Neuronal stem cell (in vitro differentiated cells): ENCODE measurements at regions not wholly inside any gene's neighbourhood (a gene's known extent, or its start where the extent isn't known, plus 50 kb on each side); places are given as distances from the start of the nearest gene placed in this dataset.

ENCODE experiments used
- DNase-seq: peaks from one replicate; pipeline ENCODE4 v3.0.0-alpha.2; 2013; ENCODE audit warnings: low spot score
- H2AFZ ChIP-seq: one replicate; pipeline ENCODE4 v1.6.1; 2013; ENCODE audit warnings: mild to moderate bottlenecking, low read length, inconsistent platforms
- H2AK5ac ChIP-seq: 2 replicates; pipeline ENCODE4 v1.6.1; 2013; ENCODE audit warnings: low read depth, mild to moderate bottlenecking, inconsistent platforms, low read length, moderate library complexity, mixed read lengths
- H2BK120ac ChIP-seq: 2 replicates; pipeline ENCODE4 v1.6.1; 2013; ENCODE audit warnings: low read depth, mild to moderate bottlenecking, inconsistent platforms, low read length, moderate library complexity, mixed read lengths
- H2BK12ac ChIP-seq: one replicate; pipeline ENCODE4 v1.6.1; 2013; ENCODE audit warnings: low read length, inconsistent platforms
- H2BK15ac ChIP-seq: 2 replicates; pipeline ENCODE4 v1.6.1; 2013; ENCODE audit warnings: mild to moderate bottlenecking, low read length, inconsistent platforms, mixed read lengths
- H2BK5ac ChIP-seq: one replicate; pipeline ENCODE4 v1.6.1; 2013; ENCODE audit warnings: inconsistent platforms, mild to moderate bottlenecking, low read length, moderate library complexity
- H3K14ac ChIP-seq: one replicate; pipeline ENCODE4 v1.6.1; 2013; ENCODE audit warnings: low read length, inconsistent platforms
- H3K18ac ChIP-seq: 2 replicates; pipeline ENCODE4 v1.6.1; 2013; ENCODE audit warnings: low read length, inconsistent platforms
- H3K23ac ChIP-seq: 2 replicates; pipeline ENCODE4 v1.6.1; 2013; ENCODE audit warnings: low read depth, mild to moderate bottlenecking, mixed read lengths, low read length, inconsistent platforms; ENCODE audit not compliant: poor library complexity
- H3K27ac ChIP-seq: replicated peaks from 3 replicates; pipeline ENCODE4 v1.5.1; 2013; ENCODE audit warnings: low read length, inconsistent platforms
- H3K27me3 ChIP-seq, 3 experiments: 2 replicates each; pipeline ENCODE4 v1.6.1; 2013; ENCODE audit warnings: low read length in 3 of 3, mild to moderate bottlenecking in 2 of 3, inconsistent platforms in 1 of 3, low read depth in 1 of 3, mixed read lengths in 1 of 3, moderate library complexity in 1 of 3; ENCODE audit not compliant: control insufficient read depth in 3 of 3, insufficient read depth in 3 of 3
- H3K36me3 ChIP-seq, 2 donors: replicated peaks in 1 of 2; 2 replicates each; pipeline ENCODE4 v1.6.1; 2013; ENCODE audit warnings: low read length in 2 of 2; ENCODE audit not compliant: control insufficient read depth in 2 of 2, insufficient read depth in 2 of 2
- H3K4ac ChIP-seq: 2 replicates; pipeline ENCODE4 v1.6.1; 2013; ENCODE audit warnings: inconsistent platforms, mild to moderate bottlenecking, low read length, moderate library complexity
- H3K4me1 ChIP-seq, 2 donors: 1 replicate in 1 of 2; 2 replicates in 1 of 2; pipeline ENCODE4 v1.6.1; 2013; ENCODE audit warnings: low read length in 2 of 2, low read depth in 1 of 2; ENCODE audit not compliant: control insufficient read depth in 2 of 2, insufficient read depth in 1 of 2
- H3K4me2 ChIP-seq: one replicate; pipeline ENCODE4 v1.6.1; 2013; ENCODE audit warnings: mild to moderate bottlenecking, low read length, inconsistent platforms; ENCODE audit not compliant: insufficient read depth, poor library complexity, severe bottlenecking
- H3K4me3 ChIP-seq, 2 donors: 2 replicates each; pipeline ENCODE4 v1.5.1; 2013; ENCODE audit warnings: low read length in 2 of 2, mild to moderate bottlenecking in 2 of 2, inconsistent platforms in 1 of 2, moderate library complexity in 1 of 2
- H3K79me1 ChIP-seq: one replicate; pipeline ENCODE4 v1.6.1; 2013; ENCODE audit warnings: low read depth, mild to moderate bottlenecking, inconsistent platforms, low read length, moderate library complexity
- H3K9ac ChIP-seq: one replicate; pipeline ENCODE4 v1.6.1; 2013; ENCODE audit warnings: mild to moderate bottlenecking, low read depth, low read length, inconsistent platforms; ENCODE audit not compliant: poor library complexity
- H3K9me3 ChIP-seq, 2 donors: replicated peaks in 1 of 2; 2 replicates each; pipeline versions ENCODE3 to v1.6.1; 2013; ENCODE audit warnings: low read length in 2 of 2, mild to moderate bottlenecking in 2 of 2, inconsistent platforms in 1 of 2, low read depth in 1 of 2, mixed read lengths in 1 of 2, moderate library complexity in 1 of 2; ENCODE audit not compliant: control insufficient read depth in 2 of 2, insufficient read depth in 1 of 2
- H4K8ac ChIP-seq: one replicate; pipeline ENCODE4 v1.6.1; 2013; ENCODE audit warnings: low read depth, mild to moderate bottlenecking, inconsistent platforms, low read length, moderate library complexity
- H4K91ac ChIP-seq: one replicate; pipeline ENCODE4 v1.6.1; 2013; ENCODE audit warnings: low read length, low read depth, mild to moderate bottlenecking, inconsistent platforms; ENCODE audit not compliant: poor library complexity
- WGBS, 2 donors: extraction: QIAGEN DNeasy Blood & Tissue Kit; methylation state at CpG; one replicate each; pipeline ENCODE4 v1.1.7; 2013; ENCODE audit warnings: missing lambda C conversion rate in 2 of 2, mixed read lengths in 1 of 2; ENCODE audit not compliant: insufficient read length in 2 of 2, insufficient replicate concordance in 1 of 2; ENCODE audit errors: extremely low coverage in 2 of 2; 5-methylcytosine and 5-hydroxymethylcytosine counted together

GRCh38 chr4:123073650-123074049 lies 151.3 kb upstream of the NUDT6 start:
- Histone ChIP-seq H3K9me3 (no peaks in the 10 kb centered on the region), H3K14ac (no peak overlapping the region), H3K4me3 (no peak overlapping the region), H3K36me3 (peaks cover 2 to 3% of the 10 kb centered on the region in 2 donors), H2BK12ac (no peak overlapping the region), H3K79me1 (no peaks in the 10 kb centered on the region), H3K18ac (no peak overlapping the region), H3K4me1 (no peaks in the 10 kb centered on the region), H2AFZ (no peak overlapping the region), H2BK15ac (no peak overlapping the region), H2BK120ac (no peak overlapping the region), H3K4me2 (no peak overlapping the region), H3K4ac (no peak overlapping the region), H3K27me3 (no peaks in the 10 kb centered on the region), H2BK5ac (no peak overlapping the region), H3K27ac (no peak overlapping the region), H4K91ac (no peak overlapping the region), H3K23ac (no peak overlapping the region), H2AK5ac (no peak overlapping the region), H4K8ac (no peak overlapping the region), H3K9ac (no peak overlapping the region)
- no peak for DNase-seq
- WGBS, 2 donors = no CpG with 5 or more reads among the region's 2 CpGs

- WGBS, 2 donors = no CpG with 5 or more reads among the region's 2 CpGs
- Histone ChIP-seq H3K4me1 (no peaks in the 10 kb centered on the region), H3K36me3 (peaks cover 2 to 11% of the 10 kb centered on the region in 2 donors), H3K4ac (no peak overlapping the region), H4K8ac (no peak overlapping the region), H3K18ac (no peak overlapping the region), H2BK120ac (no peak overlapping the region), H3K27me3 (no peaks in the 10 kb centered on the region), H2AK5ac (no peak overlapping the region), H3K9ac (no peak overlapping the region), H3K27ac (no peak overlapping the region), H2AFZ (no peak overlapping the region), H3K14ac (no peak overlapping the region), H2BK12ac (no peak overlapping the region), H3K4me2 (no peak overlapping the region), H3K4me3 (no peak overlapping the region), H2BK5ac (no peak overlapping the region), H4K91ac (no peak overlapping the region), H2BK15ac (no peak overlapping the region), H3K9me3 (no peaks in the 10 kb centered on the region), H3K79me1 (no peaks in the 10 kb centered on the region), H3K23ac (no peak overlapping the region)
- DNase-seq = no peak
These were observed 154.9 kb upstream of the NUDT6 start for GRCh38 chr4:123077330-123077729.

GRCh38 chr4:123081971-123082370 lies 159.6 kb upstream of the NUDT6 start:
- peaks cover 0 to 6% of the 10 kb centered on the region in 2 donors for H3K9me3 ChIP-seq
- H2BK5ac ChIP-seq = no peak overlapping the region
- no peak overlapping the region for H3K9ac ChIP-seq
- peaks cover 2 to 11% of the 10 kb centered on the region in 2 donors for H3K36me3 ChIP-seq
- no peak for DNase-seq
- no CpG with 5 or more reads among the region's 3 CpGs for WGBS, 2 donors
- no peak overlapping the region for H3K23ac ChIP-seq
- no peak overlapping the region for H2AK5ac ChIP-seq
- H4K8ac ChIP-seq = no peak overlapping the region
- no peak overlapping the region for H3K4me2 ChIP-seq
- no peaks in the 10 kb centered on the region for H3K79me1 ChIP-seq
- H3K4ac ChIP-seq = no peak overlapping the region
- H2BK120ac ChIP-seq = no peak overlapping the region
- H2BK15ac ChIP-seq = no peak overlapping the region
- no peak overlapping the region for H3K18ac ChIP-seq
- H3K27ac ChIP-seq = no peak overlapping the region
- H2BK12ac ChIP-seq = no peak overlapping the region
- no peaks in the 10 kb centered on the region for H3K4me1 ChIP-seq
- H3K4me3 ChIP-seq = no peak overlapping the region
- H3K14ac ChIP-seq = no peak overlapping the region
- no peak overlapping the region for H2AFZ ChIP-seq
- H3K27me3 ChIP-seq = no peaks in the 10 kb centered on the region
- no peak overlapping the region for H4K91ac ChIP-seq

GRCh38 chr4:123083646-123084045 lies 161.2 kb upstream of the NUDT6 start:
- no peak for DNase-seq

More at GRCh38 chr4:123083646-123084045, 161.2 kb upstream of the NUDT6 start:
- Histone ChIP-seq H2BK15ac (no peak overlapping the region), H3K4me2 (no peak overlapping the region), H2BK5ac (no peak overlapping the region), H3K23ac (no peak overlapping the region), H3K14ac (no peak overlapping the region), H3K18ac (no peak overlapping the region), H3K4me1 (no peaks in the 10 kb centered on the region), H2AFZ (no peak overlapping the region), H2BK12ac (no peak overlapping the region), H3K36me3 (peaks cover 0 to 8% of the 10 kb centered on the region in 2 donors), H3K27me3 (no peaks in the 10 kb centered on the region), H2BK120ac (no peak overlapping the region), H2AK5ac (no peak overlapping the region), H3K27ac (no peak overlapping the region), H3K79me1 (no peaks in the 10 kb centered on the region), H4K91ac (no peak overlapping the region), H3K4me3 (no peak overlapping the region), H3K4ac (no peak overlapping the region), H3K9me3 (peaks cover 0 to 6% of the 10 kb centered on the region in 2 donors), H4K8ac (no peak overlapping the region), H3K9ac (no peak overlapping the region)
- WGBS, 2 donors = no CpG with 5 or more reads among the region's 3 CpGs
